HG03520 (cell line): ENCODE measurements at regions not wholly inside any gene's neighbourhood (a gene's known extent, or its start where the extent isn't known, plus 50 kb on each side); places are given as distances from the start of the nearest gene placed in this dataset.

Source experiments
- ATAC-seq: cut with Tn5 transposase; IDR thresholded peaks from one replicate; pipeline ENCODE4 v1.9.1; 2021; ENCODE audit warnings: mild to moderate bottlenecking, moderate library complexity; ENCODE audit not compliant: unreplicated experiment

- no peak for ATAC-seq
These were observed 1613.8 kb downstream of the MAT2B start for GRCh38 chr5:165119175-165119574.

- no peak for ATAC-seq
These were observed 1621.2 kb downstream of the MAT2B start for GRCh38 chr5:165126598-165126997.

GRCh38 chr5:165127941-165128340, 1622.5 kb downstream of the MAT2B start:
- no peak for ATAC-seq

DNA sequence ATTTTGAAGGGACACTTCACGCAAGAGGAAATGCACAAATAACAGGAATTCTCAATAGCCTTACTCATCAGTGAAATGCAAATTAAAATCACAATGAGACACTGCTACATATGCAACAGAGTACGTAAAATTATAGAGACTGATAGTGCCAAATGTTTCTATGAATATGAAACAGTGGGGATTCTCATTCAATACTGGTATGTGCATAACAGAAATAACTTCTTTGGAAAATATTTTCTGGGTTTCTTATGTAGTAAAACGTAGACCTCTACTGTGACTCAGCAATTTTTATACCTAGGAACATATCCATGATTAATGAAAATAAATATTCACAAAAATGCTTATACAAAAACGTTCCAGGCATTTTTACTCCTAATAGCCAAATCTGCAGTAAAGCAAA, 1625.2 kb downstream of the MAT2B start:
- no peak for ATAC-seq

GRCh38 chr5:165134155-165134554, 1628.7 kb downstream of the MAT2B start:
- no peak for ATAC-seq

DNA sequence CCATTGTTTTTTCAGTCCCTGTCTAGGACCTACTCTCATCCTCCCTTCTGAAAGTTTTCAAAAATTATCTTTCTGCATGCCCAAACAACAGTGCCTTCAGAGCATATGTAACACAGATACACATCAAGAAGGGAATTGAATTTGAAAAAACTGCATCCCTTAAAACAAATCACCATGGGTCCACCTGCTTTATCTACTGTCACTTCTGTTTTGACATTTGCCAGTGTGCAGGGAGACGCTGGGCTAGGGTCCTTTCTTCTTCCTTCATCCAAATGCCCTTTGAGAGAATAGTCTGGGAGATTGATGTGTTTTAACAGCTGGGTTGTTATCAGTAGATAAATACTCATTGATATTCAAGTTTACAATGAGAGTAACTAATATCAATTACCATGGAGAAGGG, 1630.1 kb downstream of the MAT2B start:
- ATAC-seq: no peak

GRCh38 chr5:165137701-165138100, 1632.3 kb downstream of the MAT2B start:
- ATAC-seq: no peak

DNA sequence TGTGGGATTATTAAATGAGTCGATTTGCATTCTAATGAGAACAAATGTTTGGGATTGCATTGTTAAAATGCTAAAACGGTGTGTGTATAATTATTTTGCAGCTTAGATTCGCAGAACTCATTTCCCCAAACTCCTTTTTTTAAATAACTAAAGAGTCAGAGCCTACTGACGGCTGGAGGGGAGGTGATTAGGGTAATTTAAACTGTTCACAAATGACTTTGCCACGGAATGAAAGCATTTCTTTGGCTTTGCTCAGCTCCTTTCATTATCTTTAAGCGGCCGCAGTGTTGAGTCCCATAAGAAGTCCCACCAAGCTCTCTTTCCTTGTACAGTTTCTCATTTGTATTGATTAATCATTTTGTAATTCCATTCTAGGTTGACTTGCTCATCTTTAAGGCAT, 1632.8 kb downstream of the MAT2B start:
- ATAC-seq: no peak

DNA sequence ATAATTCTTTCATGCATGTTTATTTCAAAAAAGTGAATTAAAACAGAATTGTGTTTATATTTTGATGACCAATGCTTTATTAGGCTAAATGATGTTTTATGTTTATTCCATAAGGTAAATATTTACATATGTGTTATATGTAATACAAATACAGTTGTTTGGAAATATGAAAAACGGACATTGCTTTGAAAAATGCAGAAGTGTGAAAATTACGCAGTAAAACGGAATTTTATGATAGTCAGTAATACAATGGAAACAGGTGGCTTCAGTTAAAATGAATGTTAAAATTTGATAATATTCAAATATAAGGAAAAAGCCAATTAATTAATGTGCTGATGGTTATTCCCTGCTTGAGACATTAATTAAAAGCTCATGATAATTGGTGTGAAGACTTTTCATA, 1633.8 kb downstream of the MAT2B start:
- ATAC-seq: no peak

DNA sequence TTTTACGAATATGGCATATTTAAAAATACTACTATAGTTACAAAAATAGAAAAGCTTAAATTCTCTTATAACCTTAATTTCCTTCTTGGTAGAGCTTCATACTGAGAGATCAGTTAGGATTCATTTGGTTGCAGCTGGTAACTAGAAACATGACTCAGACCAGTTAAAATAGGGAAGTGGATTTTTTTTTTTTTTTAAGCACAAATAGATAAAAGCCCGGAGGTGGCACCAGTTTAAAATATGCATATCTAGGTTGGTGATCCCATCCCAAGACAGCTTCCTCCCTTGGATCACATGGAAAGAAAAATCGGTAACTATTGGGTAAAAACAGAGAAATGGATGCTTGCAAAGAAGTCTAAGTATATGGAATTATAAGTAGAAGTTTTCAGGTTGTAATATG, 1634.3 kb downstream of the MAT2B start:
- ATAC-seq: no peak

DNA sequence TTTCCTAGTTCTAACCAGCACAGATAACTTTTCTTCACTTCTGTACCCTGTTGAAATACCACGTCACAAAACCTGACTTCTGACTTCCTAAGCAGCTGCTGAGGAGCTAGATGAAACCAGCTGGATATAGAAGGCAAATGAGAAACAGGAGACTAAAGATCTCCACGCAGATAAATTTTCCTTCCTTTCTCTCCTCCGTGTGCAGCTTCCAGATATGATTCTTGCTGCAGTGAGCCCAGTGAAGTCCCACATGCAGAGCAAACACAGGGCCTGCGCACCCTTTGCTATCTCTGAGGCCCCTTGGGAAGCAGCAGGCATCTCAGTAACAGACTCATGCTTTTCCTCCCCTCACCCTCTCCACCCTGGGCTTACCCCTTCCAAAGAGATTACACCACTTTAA, 1638.3 kb downstream of the MAT2B start:
- no peak for ATAC-seq

- ATAC-seq: no peak
These were observed 1644.0 kb downstream of the MAT2B start for GRCh38 chr5:165149431-165149830.

- no peak for ATAC-seq
These were observed 1646.6 kb downstream of the MAT2B start for GRCh38 chr5:165152058-165152457.

DNA sequence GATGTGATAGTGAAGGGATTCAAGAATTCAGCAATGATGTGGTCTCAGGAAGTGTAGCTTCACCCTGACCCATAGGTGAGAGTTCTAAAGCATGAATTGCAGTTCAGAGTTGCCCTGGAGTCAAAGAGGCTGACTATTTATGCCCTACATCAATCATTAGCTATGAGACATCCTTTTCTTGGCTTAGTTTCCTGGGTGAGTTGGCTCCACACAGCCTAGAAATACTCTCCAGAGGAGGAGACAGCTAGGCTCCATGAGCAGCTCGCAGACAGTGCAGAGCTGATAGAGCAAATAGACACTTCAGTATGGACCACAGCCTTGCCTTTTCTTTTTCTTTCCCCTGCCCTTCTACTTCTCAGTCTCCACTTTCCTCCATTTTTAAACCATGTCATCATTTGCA, 1651.8 kb downstream of the MAT2B start:
- no peak for ATAC-seq

DNA sequence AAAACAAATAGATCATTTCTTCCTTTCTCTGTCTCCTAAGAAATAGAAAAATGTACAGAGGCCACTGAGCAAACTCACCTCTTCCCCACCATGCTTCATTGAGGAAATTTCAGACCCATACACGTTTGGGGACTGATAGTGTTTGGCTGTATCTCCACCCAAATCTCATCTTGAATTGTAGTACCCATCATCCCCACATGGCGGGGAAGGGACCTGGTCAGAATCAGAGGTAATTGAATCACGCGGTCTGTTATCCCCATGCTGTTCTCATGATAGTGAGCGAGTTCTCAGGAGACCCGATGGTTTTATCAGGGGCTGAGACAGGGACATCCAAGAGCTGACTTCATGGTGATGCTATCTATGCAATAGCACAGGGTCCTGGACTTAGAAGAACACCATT, 1655.8 kb downstream of the MAT2B start:
- ATAC-seq: no peak

GRCh38 chr5:165163861-165164260, 1658.4 kb downstream of the MAT2B start:
- ATAC-seq: no peak

DNA sequence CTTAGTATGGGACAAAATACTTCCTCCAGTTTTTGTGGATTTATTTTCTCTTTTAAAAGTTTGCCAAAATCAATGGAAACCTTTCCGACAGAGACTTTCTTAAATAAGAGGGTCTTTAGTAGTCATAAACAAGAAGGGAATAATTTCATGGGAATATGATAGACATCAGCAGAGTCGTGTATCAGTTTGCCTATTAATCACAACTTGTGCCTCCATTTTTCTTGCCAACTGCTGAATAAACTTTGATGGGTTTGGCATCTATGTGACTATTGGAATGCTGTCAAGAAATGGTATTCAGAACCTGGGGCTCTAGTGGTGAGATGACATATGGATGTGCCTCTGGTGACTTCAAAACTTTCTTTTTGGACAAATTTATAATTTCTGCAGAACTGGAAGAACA, 1668.2 kb downstream of the MAT2B start:
- ATAC-seq: no peak

DNA sequence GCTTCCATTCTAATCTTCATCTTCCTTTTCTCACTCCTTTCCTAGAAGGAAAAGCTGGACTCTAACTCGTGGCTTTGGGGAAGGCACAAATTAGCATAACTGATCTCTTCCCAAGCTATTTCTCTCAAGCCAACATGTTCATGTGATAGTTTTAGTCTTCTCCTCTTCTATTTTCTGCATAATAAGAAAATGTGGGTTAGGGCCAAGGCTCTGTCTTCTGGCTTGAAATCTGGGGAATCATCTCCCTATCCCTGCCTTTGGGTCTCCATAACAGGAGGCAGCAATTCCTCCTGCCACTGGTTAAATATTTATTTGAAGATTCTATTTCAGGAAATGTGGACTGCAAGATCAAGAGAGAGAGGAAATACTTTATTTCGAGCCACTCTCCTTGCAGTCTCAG, 1669.6 kb downstream of the MAT2B start:
- no peak for ATAC-seq

DNA sequence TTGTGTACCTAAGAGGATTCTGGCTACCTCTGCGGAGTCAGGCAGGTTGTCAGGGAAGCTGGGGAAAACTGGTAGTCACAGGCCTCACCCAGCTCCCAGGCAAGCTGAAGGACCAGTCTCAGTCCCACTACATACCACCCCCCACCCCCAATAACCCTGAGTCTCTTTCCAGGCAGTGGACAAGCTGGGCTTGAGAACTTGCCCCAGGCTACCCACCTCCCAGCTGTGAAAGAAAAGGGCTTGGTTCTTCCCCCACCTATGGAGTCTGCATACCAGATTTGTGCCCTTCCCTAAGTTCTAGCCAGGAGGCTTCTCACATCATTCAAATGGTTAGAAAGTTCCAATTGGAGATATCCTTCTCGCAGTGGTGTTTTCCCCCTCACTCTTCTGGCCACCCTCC, 1678.8 kb downstream of the MAT2B start:
- ATAC-seq: no peak

DNA sequence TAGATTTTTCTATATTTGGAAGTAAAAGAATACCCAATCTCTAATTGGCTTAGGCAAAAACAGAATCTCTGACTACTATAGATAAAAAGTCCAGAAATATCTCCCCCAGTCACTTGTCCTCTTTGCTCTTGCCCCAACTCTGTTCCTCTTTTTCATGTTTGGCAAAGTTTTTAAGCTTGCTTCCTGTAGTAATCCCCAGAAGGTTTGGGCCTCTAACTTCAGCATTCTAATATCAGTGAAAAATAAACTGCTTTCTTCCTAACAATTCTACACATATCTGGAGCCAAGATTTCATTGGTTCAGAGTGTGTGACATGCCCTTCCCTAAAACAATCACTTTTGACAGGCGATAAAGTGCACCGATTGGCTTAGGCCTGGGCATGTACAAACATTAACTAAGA, 1680.3 kb downstream of the MAT2B start:
- no peak for ATAC-seq

DNA sequence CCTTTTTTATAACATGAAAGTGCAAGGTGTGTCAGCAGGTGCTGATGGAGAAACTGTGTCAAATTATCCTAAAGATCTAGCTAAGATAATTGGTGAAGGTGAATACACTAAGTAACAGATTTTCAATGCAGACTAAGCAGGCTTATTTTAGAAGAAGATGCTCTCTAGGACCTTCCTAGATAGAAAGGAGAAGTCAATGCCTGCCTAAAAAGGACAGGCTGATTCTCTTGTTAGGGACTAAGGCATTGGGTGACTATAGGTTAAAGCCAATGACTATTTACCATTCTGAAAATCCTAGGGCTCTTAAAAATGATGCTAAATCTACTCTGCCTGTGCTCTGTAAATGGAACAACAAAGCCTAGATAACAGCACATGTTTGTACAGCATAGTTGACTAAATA, 1682.4 kb downstream of the MAT2B start:
- no peak for ATAC-seq

GRCh38 chr5:165188556-165189175, 1683.2 kb downstream of the MAT2B start:
- ATAC-seq: no peak

DNA sequence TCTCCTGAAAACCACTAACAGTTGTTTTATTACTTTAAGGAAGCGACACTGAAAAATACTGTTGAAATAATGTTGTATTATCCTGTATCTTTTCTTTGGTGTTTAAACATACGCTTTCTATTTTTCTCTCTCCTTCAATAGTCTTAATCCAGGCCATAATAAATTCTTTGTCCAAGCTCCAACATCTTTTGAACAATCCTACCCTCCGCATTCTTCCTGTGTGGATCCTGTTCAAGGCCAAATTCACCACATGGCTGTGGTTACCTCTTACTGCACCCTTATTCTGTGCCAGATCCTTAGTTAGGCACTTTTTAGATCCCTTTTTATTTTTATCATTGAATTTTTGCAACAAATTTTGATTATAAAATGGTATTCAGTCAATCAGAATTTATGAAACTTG, 1691.5 kb downstream of the MAT2B start:
- no peak for ATAC-seq

- ATAC-seq: no peak
These were observed 1696.0 kb downstream of the MAT2B start for GRCh38 chr5:165201369-165201768.
